ES-I3 (cell line): ENCODE measurements at regions not wholly inside any gene's neighbourhood (a gene's known extent, or its start where the extent isn't known, plus 50 kb on each side); places are given as distances from the start of the nearest gene placed in this dataset.

Source experiments
- H3K36me3 ChIP-seq: 2 replicates; pipeline ENCODE4 v1.6.1; 2013; ENCODE audit warnings: mild to moderate bottlenecking, low read length, control low read depth, moderate library complexity; ENCODE audit not compliant: insufficient read depth
- H3K4me1 ChIP-seq: 2 replicates; pipeline ENCODE4 v1.6.1; 2013; ENCODE audit warnings: mild to moderate bottlenecking, control low read depth, low read length; ENCODE audit not compliant: insufficient read depth
- H3K9ac ChIP-seq: 2 replicates; pipeline ENCODE4 v1.6.1; 2013; ENCODE audit warnings: low read depth, mild to moderate bottlenecking, low read length, moderate library complexity
- H3K9me3 ChIP-seq: 2 replicates; pipeline ENCODE4 v1.6.1; 2013; ENCODE audit warnings: mild to moderate bottlenecking, low read length, moderate library complexity; ENCODE audit not compliant: control insufficient read depth, insufficient read depth

DNA sequence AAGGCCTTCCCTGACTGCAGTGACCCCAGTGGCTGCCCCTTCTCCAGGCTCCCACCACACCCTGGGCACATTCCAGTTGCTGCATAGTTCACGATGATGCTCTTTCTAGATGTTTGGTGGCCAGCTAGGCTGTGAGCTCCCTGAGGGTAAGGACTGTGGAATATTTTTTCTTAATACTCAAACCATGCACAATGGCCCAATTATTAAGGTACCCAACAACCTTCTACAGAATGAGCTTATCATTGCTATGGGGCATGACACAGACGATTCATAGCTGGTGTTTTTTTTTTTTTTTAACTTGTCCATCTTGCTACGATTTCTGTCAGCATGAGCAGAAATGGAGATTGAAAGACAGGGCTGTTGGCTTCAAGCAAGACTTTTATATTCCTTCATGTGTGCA, 68.9 kb upstream of the CLDN14 start:
- Histone ChIP-seq H3K9me3 (no peaks in the 10 kb centered on the region), H3K36me3 (no peaks in the 10 kb centered on the region)

DNA sequence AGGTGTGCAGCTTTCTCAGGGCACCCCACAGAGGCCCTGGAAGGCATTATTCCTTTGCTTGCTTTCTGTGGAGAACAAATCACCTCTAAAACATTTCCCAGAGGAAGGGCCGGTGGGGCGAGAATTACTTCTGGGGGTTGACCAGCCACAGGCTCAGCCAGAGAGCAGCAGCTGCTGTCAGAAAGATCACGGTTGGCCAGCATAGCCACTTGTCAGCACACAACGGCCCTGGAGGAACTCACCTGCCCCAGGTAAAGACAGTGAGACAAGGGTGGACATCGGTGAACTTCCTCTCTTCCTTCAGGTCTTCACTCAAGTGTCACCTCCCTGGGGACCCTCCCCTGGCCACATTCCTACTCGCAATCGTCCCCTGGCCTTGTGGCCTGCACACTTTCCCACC, 69.5 kb upstream of the CLDN14 start:
- peaks cover 15% of the 10 kb centered on the region for H3K4me1 ChIP-seq
- H3K9ac ChIP-seq, result no peak overlapping the region
- H3K9me3 ChIP-seq, result no peaks in the 10 kb centered on the region
- H3K36me3 ChIP-seq, result no peaks in the 10 kb centered on the region

More for the DNA sequence above, 68.9 kb upstream of the CLDN14 start:
- Histone ChIP-seq H3K4me1 (peaks cover 15% of the 10 kb centered on the region), H3K9ac (no peak overlapping the region)

DNA sequence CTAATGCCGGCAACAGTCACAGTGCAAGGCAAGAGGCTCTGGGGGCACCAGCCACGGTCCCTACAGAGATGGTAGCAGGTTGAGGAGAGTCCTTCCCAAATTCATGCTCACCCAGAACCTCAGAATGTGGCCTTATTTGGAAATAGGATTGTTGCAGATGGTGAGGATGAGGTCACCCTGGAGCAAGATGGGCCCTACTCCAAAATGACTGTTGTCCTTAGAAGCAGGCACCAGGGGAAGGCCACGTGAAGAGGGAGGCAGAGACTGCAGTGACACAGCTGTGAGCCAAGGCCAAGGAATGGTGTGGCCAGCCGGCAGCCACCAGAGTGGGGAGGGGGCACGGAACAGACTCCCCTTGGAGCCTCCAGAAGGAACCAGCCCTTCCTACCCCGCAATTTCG, 70.8 kb upstream of the CLDN14 start:
- H3K9ac ChIP-seq, result no peak overlapping the region
- no peaks in the 10 kb centered on the region for H3K36me3 ChIP-seq

DNA sequence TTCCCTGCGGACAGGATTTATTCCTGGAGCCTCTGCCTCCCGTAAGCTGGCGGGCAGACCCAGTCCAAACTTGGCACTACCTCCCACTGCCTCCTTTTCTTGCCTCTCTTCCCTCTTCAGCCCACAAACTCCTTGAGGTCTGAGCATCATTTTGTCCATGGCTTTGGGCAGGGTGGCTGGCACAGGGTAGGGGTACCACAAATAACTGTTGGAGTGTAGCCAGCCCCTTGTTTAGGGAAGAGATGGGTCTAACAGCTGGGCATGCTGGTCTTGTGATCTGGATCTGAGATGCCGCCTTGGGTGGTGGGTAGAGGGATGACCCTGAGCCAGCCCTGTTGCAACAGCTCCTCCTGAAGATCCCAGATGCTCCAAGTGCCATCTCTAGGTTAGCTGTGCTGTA, 71.4 kb upstream of the CLDN14 start:
- Histone ChIP-seq H3K9me3 (no peaks in the 10 kb centered on the region), H3K9ac (no peak overlapping the region), H3K36me3 (no peaks in the 10 kb centered on the region), H3K4me1 (peaks cover 15% of the 10 kb centered on the region)

More for the DNA sequence above, 70.8 kb upstream of the CLDN14 start:
- Histone ChIP-seq H3K9me3 (no peaks in the 10 kb centered on the region), H3K4me1 (peaks cover 15% of the 10 kb centered on the region)

DNA sequence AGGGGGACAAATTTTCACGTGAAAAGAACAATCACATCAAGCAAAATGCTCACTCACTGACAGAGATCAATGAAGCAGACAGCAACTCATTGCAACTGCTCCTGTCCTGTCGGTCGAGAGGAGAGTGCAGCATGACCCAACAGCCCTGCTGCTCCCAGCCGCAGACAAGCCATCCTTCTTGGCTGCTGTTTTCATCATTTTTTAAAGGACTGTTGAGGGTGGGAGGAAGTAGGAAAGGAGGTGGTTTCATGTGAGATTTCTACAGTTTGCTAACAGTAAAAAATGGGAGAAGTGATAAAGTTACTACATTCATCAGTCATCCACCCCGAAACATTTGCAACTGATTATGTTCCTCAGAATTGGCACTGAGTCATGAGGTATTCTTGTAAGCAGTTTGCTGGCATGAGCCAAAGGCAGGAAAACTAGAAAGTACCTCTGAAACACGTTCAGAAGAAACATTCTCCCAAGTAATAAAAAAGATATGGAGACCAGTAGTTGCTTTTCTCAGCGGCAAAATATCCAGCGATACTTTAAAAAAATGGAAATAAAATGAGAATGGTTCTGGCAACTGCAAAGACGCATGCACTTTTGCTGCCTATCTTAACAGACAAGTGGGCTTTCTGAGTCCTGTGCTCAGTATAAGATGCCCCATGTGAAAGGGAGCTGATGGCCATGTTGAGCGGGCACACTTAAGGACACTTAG, 72.0 kb upstream of the CLDN14 start:
- Histone ChIP-seq H3K9me3 (no peaks in the 10 kb centered on the region), H3K9ac (no peak overlapping the region), H3K4me1 (peaks cover 15% of the 10 kb centered on the region), H3K36me3 (no peaks in the 10 kb centered on the region)

DNA sequence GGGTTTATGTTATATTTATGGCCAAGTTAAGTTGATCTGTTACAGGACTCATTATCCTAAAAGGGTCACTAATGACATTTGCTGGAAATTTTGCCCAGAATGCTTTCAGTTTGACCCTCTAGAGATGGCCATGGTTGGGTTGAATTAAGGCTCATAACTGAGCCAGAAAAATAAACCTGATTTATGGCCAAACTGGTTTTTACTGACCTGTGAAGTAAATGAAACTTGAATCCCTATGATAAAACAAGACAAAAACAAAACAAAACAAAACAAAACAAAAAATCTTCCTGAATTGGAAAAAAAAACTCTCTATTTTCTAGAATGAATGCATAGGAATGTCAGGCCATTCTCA, 72.5 kb upstream of the CLDN14 start:
- Histone ChIP-seq H3K9ac (no peak overlapping the region), H3K36me3 (no peaks in the 10 kb centered on the region), H3K4me1 (peaks cover 15% of the 10 kb centered on the region), H3K9me3 (no peaks in the 10 kb centered on the region)

DNA sequence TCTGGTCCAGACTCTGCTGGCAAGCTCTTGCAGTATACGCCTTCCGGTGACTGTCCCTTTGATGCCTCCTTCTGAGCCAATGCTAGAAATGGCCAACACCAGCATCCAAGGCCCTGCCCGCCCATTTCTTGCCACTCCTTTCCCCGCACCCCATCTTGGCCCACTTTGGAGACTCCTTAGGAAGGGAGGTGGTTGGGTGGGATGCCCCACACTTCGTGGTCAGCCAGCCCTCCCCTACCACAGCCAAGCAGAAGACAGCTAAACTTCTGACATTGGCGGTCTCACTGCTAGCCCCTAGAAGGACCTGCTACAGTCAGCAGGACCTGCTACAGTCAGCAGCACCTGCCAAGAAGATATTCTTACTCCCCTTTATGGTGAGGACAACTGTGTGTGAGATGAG, 73.5 kb upstream of the CLDN14 start:
- H3K9ac ChIP-seq, result no peak overlapping the region
- peaks cover 15% of the 10 kb centered on the region for H3K4me1 ChIP-seq
- no peaks in the 10 kb centered on the region for H3K9me3 ChIP-seq
- H3K36me3 ChIP-seq, result no peaks in the 10 kb centered on the region

DNA sequence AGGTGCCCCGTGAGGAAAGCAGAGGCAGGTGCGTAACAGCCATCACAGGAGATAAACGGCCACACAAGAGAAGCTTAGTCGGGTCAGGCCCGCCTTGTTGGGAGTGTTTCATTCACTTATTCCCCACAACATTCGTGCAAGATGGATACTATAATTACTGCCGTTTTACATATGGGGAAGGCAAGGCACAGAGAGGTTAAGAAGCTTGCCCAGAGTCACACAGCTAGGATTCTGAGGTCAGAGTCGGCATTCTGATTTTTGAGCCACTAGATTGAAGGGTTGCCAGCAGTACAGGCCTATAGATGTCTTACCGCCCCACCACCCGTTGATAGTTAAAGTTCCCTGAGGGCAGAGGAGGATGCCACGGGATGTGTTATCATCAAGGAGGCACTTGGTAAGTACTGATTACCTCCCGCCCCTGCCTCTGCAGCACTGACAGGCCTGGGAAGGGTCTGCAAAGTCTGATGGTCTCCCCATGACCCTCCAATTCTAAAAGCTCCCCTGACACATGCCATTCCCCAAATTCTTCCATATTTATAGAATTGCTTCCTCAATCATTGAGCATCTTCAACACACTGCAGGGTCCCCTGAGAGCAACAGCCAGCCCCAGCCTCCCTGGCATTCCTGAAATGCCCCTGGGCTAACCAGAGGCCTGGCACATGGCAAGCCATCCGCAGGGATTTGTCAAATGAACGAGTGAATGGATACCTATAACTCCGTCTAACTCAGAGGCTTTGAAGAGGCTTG, 74.7 kb upstream of the CLDN14 start:
- Histone ChIP-seq H3K4me1 (peaks cover 12% of the 10 kb centered on the region), H3K9me3 (no peaks in the 10 kb centered on the region), H3K36me3 (no peaks in the 10 kb centered on the region), H3K9ac (no peak overlapping the region)

DNA sequence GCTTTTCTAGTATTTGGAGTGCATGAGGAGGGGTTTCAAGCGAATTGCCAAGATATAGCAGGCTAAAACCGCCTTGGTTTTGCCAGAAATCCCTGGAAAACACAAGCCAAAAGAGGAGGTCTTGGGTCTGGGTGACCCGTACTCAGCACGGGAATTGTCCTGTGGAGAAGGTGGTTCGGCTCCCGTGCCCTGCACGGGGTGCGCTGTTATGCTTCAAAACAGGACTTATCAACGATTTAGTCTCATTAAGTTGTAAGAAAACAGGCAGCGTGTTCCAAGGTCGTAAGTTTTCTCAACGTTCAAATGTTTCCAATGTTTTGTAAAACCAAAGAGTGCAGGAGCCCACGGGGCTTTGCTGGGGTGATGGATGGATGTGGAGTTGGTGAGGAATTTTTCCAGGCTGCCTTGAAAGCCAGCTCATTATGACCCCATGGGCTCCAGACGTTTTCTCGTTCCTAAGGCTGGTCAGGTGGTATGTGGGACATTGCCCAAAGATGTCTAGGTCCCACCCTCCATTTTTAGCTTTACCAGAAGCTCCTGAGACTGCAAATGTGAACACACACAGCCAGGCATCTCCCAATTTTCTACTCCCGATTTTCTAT, 75.4 kb upstream of the CLDN14 start:
- H3K36me3 ChIP-seq, result no peaks in the 10 kb centered on the region

DNA sequence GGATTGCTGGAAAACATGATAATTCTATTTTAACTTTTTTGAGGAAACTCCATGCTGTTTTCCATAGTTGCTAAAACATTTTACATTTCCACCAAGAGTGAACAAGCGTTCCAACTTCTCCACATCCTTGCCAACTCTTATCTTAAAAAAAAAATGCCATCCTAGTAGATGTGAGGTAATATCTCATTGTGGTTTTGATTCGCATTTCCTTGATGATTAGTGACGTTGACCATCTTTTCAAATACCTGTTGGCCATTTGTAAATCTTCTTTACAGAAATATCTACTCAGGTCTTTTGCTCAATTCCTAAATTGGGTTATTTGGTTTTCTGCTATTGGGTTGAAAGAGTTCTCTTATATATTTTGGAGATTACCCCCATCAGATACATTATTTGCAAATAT, 77.4 kb upstream of the CLDN14 start:
- H3K9me3 ChIP-seq, result no peaks in the 10 kb centered on the region
- H3K36me3 ChIP-seq, result no peaks in the 10 kb centered on the region
- H3K9ac ChIP-seq, result no peak overlapping the region
- H3K4me1 ChIP-seq, result no peaks in the 10 kb centered on the region

More for the DNA sequence above, 75.4 kb upstream of the CLDN14 start:
- no peaks in the 10 kb centered on the region for H3K9me3 ChIP-seq
- H3K9ac ChIP-seq, result no peak overlapping the region
- 0 out of 2 replicates have a peak, but pooled peaks cover 5% of the 10 kb centered on the region for H3K4me1 ChIP-seq

DNA sequence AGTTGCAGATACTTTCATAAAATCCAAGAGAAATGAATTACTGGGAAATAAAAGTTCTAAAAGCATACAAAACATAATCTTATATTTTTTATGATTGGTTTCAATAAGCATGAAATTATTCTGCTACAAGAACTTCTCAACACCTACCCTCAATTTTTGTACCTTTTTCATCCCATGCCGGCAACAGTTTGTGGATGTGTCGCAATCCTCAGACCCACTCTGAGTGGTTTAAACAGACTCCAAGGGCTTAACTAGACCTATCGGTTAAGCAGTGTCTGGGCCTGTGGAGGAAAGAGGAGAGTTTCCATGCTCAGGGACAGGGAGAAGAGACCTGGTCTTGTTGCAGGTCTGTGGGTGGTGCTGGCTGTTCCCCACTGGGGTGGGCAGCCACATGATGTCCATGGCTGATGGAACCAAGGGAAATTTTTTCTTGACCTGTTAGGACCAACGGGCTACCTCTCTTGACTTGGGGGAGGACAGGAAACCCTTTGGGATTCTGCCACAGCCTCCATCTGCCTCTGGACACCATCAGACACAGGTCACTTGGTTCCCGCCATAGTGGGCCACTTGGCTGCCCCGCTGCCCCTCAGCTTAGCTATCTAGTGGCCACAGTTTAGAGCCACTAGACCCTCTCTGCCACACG, 81.1 kb upstream of the CLDN14 start:
- Histone ChIP-seq H3K9ac (no peak overlapping the region), H3K4me1 (no peaks in the 10 kb centered on the region), H3K36me3 (no peaks in the 10 kb centered on the region), H3K9me3 (peaks cover 3% of the 10 kb centered on the region; the same call in 1 of the 2 replicates)

DNA sequence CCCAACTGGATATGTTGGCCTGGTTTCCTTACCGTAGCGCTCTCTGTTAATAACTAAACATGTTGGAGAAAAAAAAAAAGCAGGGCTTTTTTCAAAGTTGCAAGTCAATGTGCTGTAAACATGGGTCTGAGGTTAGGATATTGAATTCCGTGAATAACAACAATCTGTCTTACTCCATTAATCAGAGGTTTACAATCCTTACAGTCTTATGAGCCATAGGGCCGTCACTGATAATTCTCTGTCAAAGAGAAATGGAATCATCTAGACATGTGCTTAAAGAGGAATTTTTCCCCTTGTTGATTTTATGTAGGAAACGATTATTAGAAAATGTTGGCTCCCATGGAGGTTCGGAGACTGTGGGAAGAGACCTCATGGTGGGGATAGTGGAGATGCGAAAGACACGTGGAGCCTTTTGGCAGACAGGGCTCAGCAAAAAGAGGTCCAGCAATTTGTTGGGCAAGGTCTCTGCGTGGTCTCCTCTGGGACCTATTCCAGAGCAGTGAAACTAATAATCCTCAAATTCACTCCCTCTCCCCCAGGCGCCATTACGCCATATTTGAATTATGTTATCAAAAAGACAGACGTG, 83.5 kb upstream of the CLDN14 start:
- Histone ChIP-seq H3K4me1 (no peaks in the 10 kb centered on the region), H3K36me3 (no peaks in the 10 kb centered on the region), H3K9me3 (peaks cover 3% of the 10 kb centered on the region; the same call in 1 of the 2 replicates), H3K9ac (no peak overlapping the region)

DNA sequence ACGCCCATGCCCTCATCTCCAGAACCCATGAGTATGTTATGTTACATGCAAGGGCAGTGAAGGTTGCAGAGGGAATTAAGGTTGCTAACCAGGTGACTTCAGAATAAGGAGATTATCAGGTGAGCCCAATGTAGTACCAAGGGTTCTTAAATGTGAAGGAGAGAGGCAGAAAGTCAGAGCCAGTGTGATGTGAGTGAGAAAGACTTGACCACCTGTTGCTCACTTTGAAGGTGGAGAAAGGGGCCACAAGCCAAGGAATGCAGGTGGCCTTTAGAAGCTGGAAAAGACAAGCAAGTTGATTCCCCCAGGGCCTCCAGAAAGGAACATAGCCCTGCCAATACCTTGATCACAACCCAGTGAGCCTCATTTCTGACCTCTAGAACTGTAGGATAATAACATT, 84.7 kb upstream of the CLDN14 start:
- H3K36me3 ChIP-seq, result no peaks in the 10 kb centered on the region
- H3K9ac ChIP-seq, result no peak overlapping the region

DNA sequence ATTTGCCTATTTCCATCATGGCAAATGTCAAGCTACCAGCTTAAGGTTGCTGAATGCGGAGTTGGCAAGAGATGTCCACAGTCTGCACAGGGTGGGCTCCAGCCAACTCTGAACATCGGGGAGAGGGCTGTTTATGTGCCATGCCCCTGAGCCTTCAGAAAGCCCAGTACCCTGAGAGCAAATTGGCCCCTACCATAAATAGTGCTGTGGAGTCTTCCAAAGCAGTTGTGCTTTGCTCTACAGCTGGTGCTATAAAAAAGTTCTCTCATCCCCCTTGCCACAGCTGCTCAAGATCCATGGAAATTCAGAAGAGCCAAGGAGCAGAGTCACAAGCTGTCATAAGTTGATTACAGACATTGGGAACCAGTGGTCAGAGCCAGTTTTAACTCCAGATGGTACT, 85.6 kb upstream of the CLDN14 start:
- Histone ChIP-seq H3K9ac (no peak overlapping the region), H3K36me3 (no peaks in the 10 kb centered on the region), H3K9me3 (peaks cover 3% of the 10 kb centered on the region; the same call in 1 of the 2 replicates), H3K4me1 (no peaks in the 10 kb centered on the region)

More for the DNA sequence above, 84.7 kb upstream of the CLDN14 start:
- H3K9me3 ChIP-seq, result peaks cover 3% of the 10 kb centered on the region; the same call in 1 of the 2 replicates
- no peaks in the 10 kb centered on the region for H3K4me1 ChIP-seq
